ENCODE measurements at regions not wholly inside any gene's neighbourhood (a gene's known extent, or its start where the extent isn't known, plus 50 kb on each side); places are given as distances from the start of the nearest gene placed in this dataset.

GRCh38 chr3:187464682-187465081 is 96.5 kb downstream of the RTP4 start:
- Histone ChIP-seq H2AFZ (ENCODE audit: low read length) (no peak overlapping the region), H3K27me3 (ENCODE audit: control insufficient read depth, insufficient read depth, low read length) (no peaks in the 10 kb centered on the region), H3K4me1 (ENCODE audit: control insufficient read depth, extremely low read depth, insufficient read depth, low read length) (no peaks in the 10 kb centered on the region), H3K4me2 (ENCODE audit: extremely low read depth, insufficient read depth, low read length) (no peak overlapping the region), H3K9ac (ENCODE audit: insufficient read depth, low read length) (no peak overlapping the region), H3K9me3 (ENCODE audit: control insufficient read depth, insufficient read depth, low read depth, low read length) (no peaks in the 10 kb centered on the region), H3K27ac (ENCODE audit: insufficient read depth, low read length) (no peak overlapping the region), H3K4me3 (replicated peaks in 1 of 4; ENCODE audit: control extremely low read depth in 1 of 4, insufficient read depth in 1 of 4, low read depth in 3 of 4, low read length in 4 of 4) (no peak overlapping the region), H4K20me1 (ENCODE audit: control insufficient read depth, extremely low read depth, insufficient read depth, low read length) (no peaks in the 10 kb centered on the region), H3K79me2 (ENCODE audit: control insufficient read depth, insufficient read depth, low read length) (no peaks in the 10 kb centered on the region), H3K36me3 (ENCODE audit: control insufficient read depth, insufficient read depth, low read length) (no peaks in the 10 kb centered on the region)
- DNase-seq (ENCODE audit: low read depth in 2 of 2): no peak
- no peak for TF ChIP-seq EZH2 (IDR thresholded peaks at IDR 0.05; ENCODE audit: low read length, missing control alignments)
- no peak for TF ChIP-seq CTCF (conservative IDR thresholded peaks at IDR 0.05 in 1 of 2, IDR thresholded peaks at IDR 0.05 in 1 of 2; ENCODE audit: low read depth in 1 of 2, low read length in 2 of 2)

GRCh38 chr3:187458921-187459320 is 90.7 kb downstream of the RTP4 start:
- Histone ChIP-seq H3K79me2 (ENCODE audit: control insufficient read depth, insufficient read depth, low read length) (no peaks in the 10 kb centered on the region), H3K27ac (ENCODE audit: insufficient read depth, low read length) (no peak overlapping the region), H3K4me3 (replicated peaks in 1 of 4; ENCODE audit: control extremely low read depth in 1 of 4, insufficient read depth in 1 of 4, low read depth in 3 of 4, low read length in 4 of 4) (no peak overlapping the region), H3K27me3 (ENCODE audit: control insufficient read depth, insufficient read depth, low read length) (no peaks in the 10 kb centered on the region), H4K20me1 (ENCODE audit: control insufficient read depth, extremely low read depth, insufficient read depth, low read length) (no peaks in the 10 kb centered on the region), H3K9me3 (ENCODE audit: control insufficient read depth, insufficient read depth, low read depth, low read length) (no peaks in the 10 kb centered on the region), H2AFZ (ENCODE audit: low read length) (no peak overlapping the region), H3K4me2 (ENCODE audit: extremely low read depth, insufficient read depth, low read length) (no peak overlapping the region), H3K4me1 (ENCODE audit: control insufficient read depth, extremely low read depth, insufficient read depth, low read length) (no peaks in the 10 kb centered on the region), H3K9ac (ENCODE audit: insufficient read depth, low read length) (no peak overlapping the region), H3K36me3 (ENCODE audit: control insufficient read depth, insufficient read depth, low read length) (no peaks in the 10 kb centered on the region)
- no peak for TF ChIP-seq CTCF (conservative IDR thresholded peaks at IDR 0.05 in 1 of 2, IDR thresholded peaks at IDR 0.05 in 1 of 2; ENCODE audit: low read depth in 1 of 2, low read length in 2 of 2)
- no peak for TF ChIP-seq EZH2 (IDR thresholded peaks at IDR 0.05; ENCODE audit: low read length, missing control alignments)
- no peak for DNase-seq (ENCODE audit: low read depth in 2 of 2)

GRCh38 chr3:187458383-187458782 is 90.2 kb downstream of the RTP4 start:
- no peaks in the 10 kb centered on the region for H3K27me3 ChIP-seq (ENCODE audit: control insufficient read depth, insufficient read depth, low read length)
- no peak for DNase-seq (ENCODE audit: low read depth in 2 of 2)
- no peaks in the 10 kb centered on the region for H3K79me2 ChIP-seq (ENCODE audit: control insufficient read depth, insufficient read depth, low read length)

More at GRCh38 chr3:187458383-187458782, 90.2 kb downstream of the RTP4 start:
- Histone ChIP-seq H3K4me1 (ENCODE audit: control insufficient read depth, extremely low read depth, insufficient read depth, low read length) (no peaks in the 10 kb centered on the region), H3K4me3 (replicated peaks in 1 of 4; ENCODE audit: control extremely low read depth in 1 of 4, insufficient read depth in 1 of 4, low read depth in 3 of 4, low read length in 4 of 4) (no peak overlapping the region), H3K9me3 (ENCODE audit: control insufficient read depth, insufficient read depth, low read depth, low read length) (no peaks in the 10 kb centered on the region), H3K4me2 (ENCODE audit: extremely low read depth, insufficient read depth, low read length) (no peak overlapping the region), H2AFZ (ENCODE audit: low read length) (no peak overlapping the region), H3K27ac (ENCODE audit: insufficient read depth, low read length) (no peak overlapping the region), H3K36me3 (ENCODE audit: control insufficient read depth, insufficient read depth, low read length) (no peaks in the 10 kb centered on the region), H4K20me1 (ENCODE audit: control insufficient read depth, extremely low read depth, insufficient read depth, low read length) (no peaks in the 10 kb centered on the region), H3K9ac (ENCODE audit: insufficient read depth, low read length) (no peak overlapping the region)
- TF ChIP-seq CTCF (conservative IDR thresholded peaks at IDR 0.05 in 1 of 2, IDR thresholded peaks at IDR 0.05 in 1 of 2; ENCODE audit: low read depth in 1 of 2, low read length in 2 of 2) (no peak), EZH2 (IDR thresholded peaks at IDR 0.05; ENCODE audit: low read length, missing control alignments) (no peak)
